Frontal cortex (tissue), 3 donors: ENCODE measurements at regions not wholly inside any gene's neighbourhood (a gene's known extent, or its start where the extent isn't known, plus 50 kb on each side); places are given as distances from the start of the nearest gene placed in this dataset.

Source experiments
- DNase-seq, 2 donors: peaks; one replicate each; pipeline ENCODE4 v3.0.0; 2012; ENCODE audit warnings: low spot score in 2 of 2
- FAIRE-seq: peaks from 2 replicates; lab custom pipeline; 2012; peaks lifted over from hg19 to GRCh38; lab: Jason Lieb, UNC
- donor health status: control.
- donor health status: control.
- donor health status: control.

GRCh38 chr6:168160506-168161370 is 81.7 kb upstream of the FRMD1 start:
- DNase-seq (no peak), FAIRE-seq (no peak)

- DNase-seq, result no peak
- FAIRE-seq, result no peak
These were observed 80.5 kb upstream of the FRMD1 start for GRCh38 chr6:168159506-168159905.

- no peak for DNase-seq
- FAIRE-seq, result no peak
These were observed 80.0 kb upstream of the FRMD1 start for GRCh38 chr6:168158980-168159349.

- DNase-seq (no peak), FAIRE-seq (no peak)
These were observed 79.4 kb upstream of the FRMD1 start for GRCh38 chr6:168158213-168158979.

- FAIRE-seq (no peak), DNase-seq (no peak)
These were observed 78.5 kb upstream of the FRMD1 start for GRCh38 chr6:168157272-168158212.

- DNase-seq, result no peak
- FAIRE-seq, result no peak
These were observed 77.8 kb upstream of the FRMD1 start for GRCh38 chr6:168156742-168157265.

GRCh38 chr6:168155821-168156741 is 77.1 kb upstream of the FRMD1 start:
- no peak for FAIRE-seq
- no peak for DNase-seq

- FAIRE-seq, result no peak
- no peak for DNase-seq
These were observed 76.2 kb upstream of the FRMD1 start for GRCh38 chr6:168155193-168155592.

- DNase-seq (no peak), FAIRE-seq (no peak)
These were observed 75.4 kb upstream of the FRMD1 start for GRCh38 chr6:168154263-168154917.

- no peak for FAIRE-seq
- DNase-seq, result no peak
These were observed 74.5 kb upstream of the FRMD1 start for GRCh38 chr6:168153553-168153952.

- DNase-seq (no peak), FAIRE-seq (no peak)
These were observed 74.0 kb upstream of the FRMD1 start for GRCh38 chr6:168152980-168153379.

- FAIRE-seq (no peak), DNase-seq (no peak)
These were observed 73.4 kb upstream of the FRMD1 start for GRCh38 chr6:168152306-168152963.

- no peak for FAIRE-seq
- DNase-seq, result no peak
These were observed 71.7 kb upstream of the FRMD1 start for GRCh38 chr6:168150551-168151320.

GRCh38 chr6:168149015-168149414 is 70.0 kb upstream of the FRMD1 start:
- FAIRE-seq, result no peak
- DNase-seq, result no peak

GRCh38 chr6:168148231-168148849 is 69.3 kb upstream of the FRMD1 start:
- DNase-seq (no peak), FAIRE-seq (no peak)

GRCh38 chr6:168147205-168147738 is 68.3 kb upstream of the FRMD1 start:
- FAIRE-seq, result no peak
- no peak for DNase-seq
